Mucosa of rectum (tissue), 2 donors: ENCODE measurements at regions not wholly inside any gene's neighbourhood (a gene's known extent, or its start where the extent isn't known, plus 50 kb on each side); places are given as distances from the start of the nearest gene placed in this dataset.
"Not testable (repeated sequence)": the region's sequence is repeated elsewhere in the genome, so short reads cannot be mapped to it uniquely, and the experiment has no call there.

Source experiments
- H3K27ac ChIP-seq, 2 donors: one replicate each; pipeline ENCODE4 v1.7.0; 2013; ENCODE audit warnings: inconsistent platforms in 2 of 2, low read depth in 2 of 2, low read length in 2 of 2
- H3K27me3 ChIP-seq, 2 donors: one replicate each; pipeline ENCODE4 v1.7.0; 2013; ENCODE audit warnings: low read length in 2 of 2; ENCODE audit not compliant: control insufficient read depth in 2 of 2, insufficient read depth in 2 of 2
- H3K36me3 ChIP-seq, 2 donors: one replicate each; pipeline ENCODE4 v1.7.0; 2013; ENCODE audit warnings: low read length in 2 of 2; ENCODE audit not compliant: control insufficient read depth in 2 of 2, insufficient read depth in 2 of 2
- H3K4me1 ChIP-seq, 2 donors: one replicate each; pipeline ENCODE4 v1.7.0; 2013; ENCODE audit warnings: low read length in 2 of 2, mild to moderate bottlenecking in 1 of 2; ENCODE audit not compliant: control insufficient read depth in 2 of 2, insufficient read depth in 2 of 2
- H3K4me3 ChIP-seq, 2 donors: one replicate each; pipeline ENCODE4 v1.7.0; 2013; ENCODE audit warnings: low read length in 2 of 2
- H3K9ac ChIP-seq, 2 donors: one replicate each; pipeline ENCODE4 v1.7.0; 2013; ENCODE audit warnings: low read length in 2 of 2, low read depth in 1 of 2, mild to moderate bottlenecking in 1 of 2
- H3K9me3 ChIP-seq, 2 donors: one replicate each; pipeline ENCODE4 v1.7.0; 2013; ENCODE audit warnings: low read length in 2 of 2; ENCODE audit not compliant: control insufficient read depth in 2 of 2
- donor health status: healthy.
- donor health status: Normal muscosa, but diverticular disease.

DNA sequence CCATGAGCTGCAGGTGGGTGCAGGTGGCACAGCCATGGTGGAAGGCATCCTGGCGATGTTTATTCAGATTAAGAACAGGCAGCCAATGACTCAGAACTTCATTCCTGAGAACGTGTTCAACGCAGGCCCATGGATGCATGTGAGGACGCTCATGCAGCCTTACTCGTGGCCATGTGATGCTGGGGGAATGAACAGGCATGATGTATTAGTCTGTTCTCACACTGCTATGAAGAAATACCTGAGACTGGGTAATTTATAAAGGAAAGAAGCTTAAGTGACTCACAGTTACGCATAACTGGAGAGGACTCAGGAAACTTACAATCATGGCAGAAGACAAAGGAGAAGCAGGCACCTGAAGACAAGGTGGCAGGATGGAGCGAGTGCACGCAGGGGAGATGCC lies 146.6 kb downstream of the RNASET2 start:
- Histone ChIP-seq H3K4me1 (no peaks in the 10 kb centered on the region), H3K9ac (no peak overlapping the region), H3K27ac (no peak overlapping the region), H3K27me3 (no peaks in the 10 kb centered on the region), H3K9me3 (peaks cover 2 to 4% of the 10 kb centered on the region in 2 donors), H3K36me3 (no peaks in the 10 kb centered on the region), H3K4me3 (no peak overlapping the region)

DNA sequence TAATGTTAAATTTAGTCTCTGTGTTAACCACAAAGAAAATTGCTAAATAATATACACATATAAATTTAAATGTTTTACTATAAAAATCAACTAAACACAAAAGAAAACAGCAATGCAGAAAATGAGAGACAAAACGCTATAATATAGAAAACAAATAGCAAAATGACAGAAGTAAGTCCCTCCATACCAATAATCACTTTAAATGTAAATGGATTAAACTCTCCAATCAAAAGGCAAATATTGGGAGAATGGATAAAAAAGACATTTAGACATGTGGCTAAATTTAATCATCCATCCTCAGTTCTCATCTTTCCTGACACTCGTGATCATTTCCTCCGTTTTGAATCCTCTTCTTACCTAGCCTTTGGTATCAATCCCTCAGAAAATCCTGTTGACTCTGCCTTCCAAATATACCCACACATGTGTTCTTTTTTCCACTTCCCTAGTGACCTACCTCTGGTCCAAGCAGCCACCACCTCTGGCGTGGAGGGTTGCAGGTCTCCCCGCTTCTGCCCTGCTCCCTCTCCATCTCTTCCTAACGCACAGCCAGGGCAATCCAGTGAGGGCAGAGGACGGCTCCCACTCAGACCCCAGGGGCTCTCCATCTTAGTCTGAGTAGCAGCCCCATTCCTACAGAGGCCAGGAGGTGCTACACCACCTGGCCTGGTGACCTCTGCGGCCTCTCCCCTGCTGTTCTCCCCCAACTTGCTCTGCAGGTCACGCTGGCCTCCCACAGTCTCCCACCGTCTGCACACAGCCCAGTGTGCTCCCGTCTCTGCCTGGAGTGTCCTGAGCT lies 149.2 kb downstream of the RNASET2 start:
- Histone ChIP-seq H3K27me3 (no peaks in the 10 kb centered on the region), H3K27ac (no peak overlapping the region), H3K9ac (no peak overlapping the region), H3K4me3 (no peak overlapping the region), H3K4me1 (no peaks in the 10 kb centered on the region), H3K36me3 (no peaks in the 10 kb centered on the region), H3K9me3 (peaks cover 2 to 4% of the 10 kb centered on the region in 2 donors)

DNA sequence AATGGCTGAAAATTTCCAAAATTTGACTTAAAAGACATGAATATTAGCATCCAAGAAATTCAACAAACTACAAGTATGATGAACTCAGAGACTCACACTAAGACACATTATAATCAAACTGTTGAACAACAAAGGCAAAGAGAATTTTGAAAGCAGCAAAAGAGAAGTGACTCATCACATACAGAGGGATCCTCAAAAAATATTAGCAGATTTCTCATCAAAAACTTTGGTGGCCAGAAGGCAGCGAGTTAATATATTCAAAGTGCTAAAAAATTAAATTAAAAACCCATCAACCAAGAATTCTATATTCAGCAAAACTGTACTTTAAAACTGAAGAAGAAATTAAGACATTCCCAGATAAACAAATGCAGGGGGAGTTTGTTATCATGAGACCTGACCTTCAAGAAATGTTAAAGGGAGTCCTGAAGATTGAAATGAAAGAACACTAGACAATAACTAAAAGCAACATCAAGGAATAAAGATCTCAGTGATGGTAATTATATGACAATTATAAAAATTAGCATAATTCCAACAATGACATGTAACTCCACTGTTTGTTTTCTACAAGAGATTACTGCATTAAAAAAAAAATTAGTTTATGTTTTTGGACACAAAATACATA lies 150.0 kb downstream of the RNASET2 start:
- no peak overlapping the region for H3K4me3 ChIP-seq
- H3K4me1 ChIP-seq, result no peaks in the 10 kb centered on the region
- H3K9ac ChIP-seq, result no peak overlapping the region
- no peak overlapping the region for H3K27ac ChIP-seq
- H3K9me3 ChIP-seq, result peaks cover 2 to 4% of the 10 kb centered on the region in 2 donors
- H3K27me3 ChIP-seq, result no peaks in the 10 kb centered on the region
- H3K36me3 ChIP-seq, result no peaks in the 10 kb centered on the region

DNA sequence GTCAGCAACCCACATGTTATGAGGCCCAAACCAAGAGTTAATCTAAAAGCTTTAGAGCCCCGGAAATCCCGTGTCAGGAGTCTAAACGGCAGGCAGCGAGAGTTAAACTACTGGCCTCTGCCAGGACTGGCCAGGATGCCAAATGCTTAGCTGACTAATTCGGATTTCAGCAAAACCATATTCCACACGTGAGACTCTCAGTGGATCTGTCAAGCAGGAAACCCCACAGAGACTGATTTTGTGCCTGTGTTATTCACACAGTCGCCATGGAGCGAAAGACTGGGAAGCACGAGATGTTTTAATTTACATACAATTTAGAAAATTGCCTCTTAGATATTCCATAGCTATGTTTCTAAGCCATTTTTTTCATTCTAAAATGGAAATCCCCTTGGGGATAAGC lies 152.9 kb downstream of the RNASET2 start:
- no peak overlapping the region for H3K27ac ChIP-seq
- H3K9ac ChIP-seq, result no peak overlapping the region
- H3K9me3 ChIP-seq, result peaks cover 2 to 4% of the 10 kb centered on the region in 2 donors

DNA sequence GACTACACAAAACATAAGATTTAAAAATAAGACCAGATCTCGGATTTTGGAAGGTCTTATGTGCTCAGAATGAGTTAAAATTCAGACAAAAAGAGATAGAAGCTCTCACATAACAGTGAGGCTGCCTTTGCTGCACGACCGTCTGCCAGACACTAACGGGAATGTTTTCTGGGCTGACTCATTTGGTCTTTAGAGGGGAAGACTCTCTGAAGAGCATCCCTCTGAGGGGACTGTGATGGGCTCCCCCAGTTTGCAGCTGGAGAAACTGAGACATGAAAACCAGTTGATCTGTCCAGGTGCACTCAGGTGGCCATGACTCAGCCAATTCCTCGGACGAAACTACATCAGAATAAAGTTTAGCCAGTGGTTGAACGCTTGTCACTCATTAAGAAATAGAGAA lies 153.9 kb downstream of the RNASET2 start:
- H3K9ac ChIP-seq, result no peak overlapping the region
- no peaks in the 10 kb centered on the region for H3K27me3 ChIP-seq
- H3K9me3 ChIP-seq, result peaks cover 2% of the 10 kb centered on the region in 2 donors
- H3K36me3 ChIP-seq, result no peaks in the 10 kb centered on the region
- no peak overlapping the region for H3K27ac ChIP-seq
- no peak overlapping the region for H3K4me3 ChIP-seq
- no peaks in the 10 kb centered on the region for H3K4me1 ChIP-seq

More for the DNA sequence above, 152.9 kb downstream of the RNASET2 start:
- Histone ChIP-seq H3K36me3 (no peaks in the 10 kb centered on the region), H3K4me3 (no peak overlapping the region), H3K4me1 (no peaks in the 10 kb centered on the region), H3K27me3 (no peaks in the 10 kb centered on the region)

DNA sequence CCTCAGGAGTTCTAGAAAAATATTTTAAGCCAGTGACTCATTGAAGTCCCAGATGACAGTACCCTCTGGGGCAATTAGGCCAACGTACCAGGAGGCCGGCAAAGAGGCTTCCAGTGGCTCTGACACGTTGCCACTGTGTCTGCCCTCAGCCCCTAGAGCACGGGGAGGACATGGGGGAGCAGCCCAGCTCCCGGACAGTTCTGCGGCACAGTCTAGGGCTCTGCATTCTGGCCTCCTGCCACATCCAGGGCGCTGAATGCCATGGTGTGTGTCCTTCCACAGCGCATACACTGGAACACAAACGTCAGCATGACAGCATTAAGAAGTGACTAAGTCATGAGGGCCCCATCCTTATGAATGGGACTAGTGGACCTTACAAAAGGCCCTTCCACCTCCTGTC lies 156.2 kb downstream of the RNASET2 start:
- peaks cover 0 to 1% of the 10 kb centered on the region in 2 donors for H3K9me3 ChIP-seq
- H3K4me3 ChIP-seq, result no peak overlapping the region
- no peak overlapping the region for H3K27ac ChIP-seq
- H3K27me3 ChIP-seq, result no peaks in the 10 kb centered on the region
- H3K9ac ChIP-seq, result no peak overlapping the region
- H3K36me3 ChIP-seq, result no peaks in the 10 kb centered on the region
- H3K4me1 ChIP-seq, result no peaks in the 10 kb centered on the region

DNA sequence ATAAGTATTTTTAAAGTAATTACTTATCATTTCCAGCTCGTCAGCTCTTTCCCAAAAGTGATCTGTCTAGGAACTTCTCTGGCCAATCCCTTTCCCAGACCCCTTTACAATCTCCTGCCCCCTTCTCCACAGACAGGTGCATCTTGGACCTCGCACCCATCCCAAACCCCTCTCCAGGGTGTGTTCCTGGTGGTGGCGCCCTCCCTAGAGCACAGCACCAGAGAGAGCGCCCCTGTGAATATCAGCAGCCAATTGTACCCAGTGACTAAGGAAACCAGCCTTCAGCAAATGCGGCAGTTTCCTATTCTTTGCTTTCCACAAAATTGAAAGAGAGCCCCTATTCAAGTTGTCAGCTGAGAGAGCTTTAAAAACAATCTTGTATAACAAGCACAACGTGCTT lies 157.7 kb downstream of the RNASET2 start:
- Histone ChIP-seq H3K4me1 (no peaks in the 10 kb centered on the region), H3K36me3 (no peaks in the 10 kb centered on the region), H3K9me3 (no peaks in the 10 kb centered on the region), H3K27me3 (no peaks in the 10 kb centered on the region), H3K9ac (no peak overlapping the region), H3K4me3 (no peak overlapping the region), H3K27ac (no peak overlapping the region)

DNA sequence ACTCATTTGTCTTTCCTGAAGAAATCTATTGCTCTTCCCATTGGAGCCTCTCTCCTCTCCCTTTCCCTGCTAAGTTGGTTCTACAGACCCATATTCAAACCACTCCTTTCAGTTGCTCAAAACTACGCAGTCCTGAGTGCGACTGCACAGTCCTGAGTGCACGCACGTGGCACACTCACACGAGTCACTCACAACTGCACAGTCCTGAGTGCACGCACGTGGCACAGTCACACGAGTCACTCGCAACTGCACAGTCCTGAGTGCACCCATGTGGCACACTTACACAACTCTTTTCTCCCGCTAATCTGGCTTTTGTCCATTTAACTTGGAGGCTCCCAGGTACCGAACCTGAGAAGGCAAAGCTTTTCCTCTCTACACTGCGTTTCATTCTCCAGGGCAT lies 159.7 kb downstream of the RNASET2 start:
- no peaks in the 10 kb centered on the region for H3K9me3 ChIP-seq
- H3K27me3 ChIP-seq, result no peaks in the 10 kb centered on the region
- no peak overlapping the region for H3K9ac ChIP-seq
- no peak overlapping the region for H3K4me3 ChIP-seq
- no peaks in the 10 kb centered on the region for H3K36me3 ChIP-seq
- H3K27ac ChIP-seq, result no peak overlapping the region
- H3K4me1 ChIP-seq, result no peaks in the 10 kb centered on the region

DNA sequence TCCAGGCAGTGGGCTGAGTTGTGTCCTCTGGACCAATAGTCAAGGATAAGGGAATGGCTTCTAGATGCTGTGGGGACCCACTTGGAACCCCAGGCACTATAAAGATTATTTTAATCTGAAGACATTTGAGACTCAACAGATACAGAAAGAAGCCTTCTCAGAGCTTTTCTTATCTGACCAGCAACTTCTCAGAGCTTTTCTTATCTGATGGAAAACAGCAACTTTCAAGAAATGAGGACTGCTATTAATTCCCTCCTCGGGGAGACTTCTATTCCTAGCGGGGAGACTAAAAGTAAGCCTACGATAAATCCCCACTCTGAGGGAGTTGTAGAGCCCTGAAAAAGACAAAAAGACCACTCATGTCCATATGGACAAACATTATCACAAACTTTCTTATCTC lies 160.5 kb downstream of the RNASET2 start:
- Histone ChIP-seq H3K9ac (no peak overlapping the region), H3K27ac (no peak overlapping the region), H3K27me3 (no peaks in the 10 kb centered on the region), H3K4me1 (no peaks in the 10 kb centered on the region), H3K4me3 (no peak overlapping the region), H3K36me3 (no peaks in the 10 kb centered on the region), H3K9me3 (no peaks in the 10 kb centered on the region)

DNA sequence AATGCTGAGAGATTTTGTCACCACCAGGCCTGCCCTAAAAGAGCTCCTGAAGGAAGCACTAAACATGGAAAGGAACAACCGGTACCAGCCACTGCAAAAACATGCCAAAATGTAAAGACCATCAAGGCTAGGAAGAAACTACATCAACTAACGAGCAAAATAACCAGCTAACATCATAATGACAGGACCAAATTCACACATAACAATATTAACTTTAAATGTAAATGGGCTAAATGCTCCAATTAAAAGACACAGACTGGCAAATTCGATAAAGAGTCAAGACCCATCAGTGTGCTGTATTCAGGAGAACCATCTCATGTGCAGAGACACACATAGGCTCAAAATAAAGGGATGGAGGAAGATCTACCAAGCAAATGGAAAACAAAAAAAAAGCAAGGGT lies 163.8 kb upstream of the RPS6KA2 start:
- H3K27ac ChIP-seq, H3K9me3 ChIP-seq, H3K4me1 ChIP-seq, H3K36me3 ChIP-seq, H3K9ac ChIP-seq, H3K27me3 ChIP-seq, H3K4me3 ChIP-seq: not testable (repeated sequence)
